HepG2 (cell line): ENCODE measurements at regions not wholly inside any gene's neighbourhood (a gene's known extent, or its start where the extent isn't known, plus 50 kb on each side); places are given as distances from the start of the nearest gene placed in this dataset.

Experiments used
- ATAC-seq: fragments of 200-7000 bp; cut with Tn5 transposase; 3 replicates; pipeline ENCODE4 v1.9.1; 2020; ENCODE audit warnings: mild to moderate bottlenecking, moderate library complexity
- BruUV-seq: library from RNA; stranded (reverse); fragments of 400-500 nt; replicated peaks from 2 replicates; lab custom pipeline; 2021; lab: Mats Ljungman, UMichigan
- CTCF ChIA-PET: fragments of 300-600 bp; formaldehyde crosslinking; extraction: SDS; loops from one replicate; lab custom pipeline; 2021; ENCODE audit warnings: low total read pairs, inconsistent platforms, low intra/inter-chr PET ratio; lab: Yijun Ruan, JAX
- POLR2A ChIA-PET: fragments of 350-600 bp; sonication (Branson Sonifier 250); formaldehyde crosslinking; loops from one replicate; lab custom pipeline; 2020; ENCODE audit warnings: antibody characterized with exemption, inconsistent platforms; lab: Yijun Ruan, JAX
- DNase-seq: peaks from one replicate; pipeline ENCODE4 v3.0.0-alpha.2; 2015; ENCODE audit warnings: low spot score
- FAIRE-seq: peaks from 3 replicates; lab custom pipeline; 2011; peaks lifted over from hg19 to GRCh38; lab: Jason Lieb, UNC
- H2AFZ ChIP-seq: one replicate; pipeline ENCODE4 v1.6.1; 2011; ENCODE audit warnings: low read length, inconsistent platforms
- H3K27ac ChIP-seq: fragments of 300-600 bp; 3 replicates; pipeline ENCODE4 v1.8.0; 2011; ENCODE audit warnings: mixed run types, mild to moderate bottlenecking, mixed read lengths, low read length, inconsistent platforms; ENCODE audit not compliant: insufficient read depth; ENCODE audit errors: extremely low read length
- H3K27me3 ChIP-seq, 2 experiments: fragments of 200-600 bp in 1 of 2; 2 replicates in 1 of 2; 3 replicates in 1 of 2; pipeline versions ENCODE4 v1.6.0 to v1.8.0; 2011; ENCODE audit warnings: low read length in 2 of 2, mild to moderate bottlenecking in 2 of 2, moderate library complexity in 2 of 2, inconsistent platforms in 1 of 2; ENCODE audit not compliant: insufficient read depth in 2 of 2, control insufficient read depth in 1 of 2
- H3K36me3 ChIP-seq, 2 experiments: fragments of 200-600 bp in 1 of 2; replicated peaks in 1 of 2; 2 replicates in 1 of 2; 3 replicates in 1 of 2; pipeline versions ENCODE4 v1.5.1 to v1.8.0; 2011; ENCODE audit warnings: low read length in 2 of 2, inconsistent platforms in 1 of 2; ENCODE audit not compliant: insufficient read depth in 2 of 2, control insufficient read depth in 1 of 2
- H3K4me1 ChIP-seq: 2 replicates; pipeline ENCODE4 v1.5.1; 2012; ENCODE audit warnings: low read length, inconsistent platforms; ENCODE audit not compliant: insufficient read depth
- H3K4me2 ChIP-seq: 2 replicates; pipeline ENCODE4 v1.6.0; 2011; ENCODE audit warnings: low read depth, low read length, inconsistent platforms
- H3K4me3 ChIP-seq, 3 experiments: fragments of 200-600 bp in 1 of 3; sonication (generic), shearing (Covaris generic) in 1 of 3; replicated peaks in 1 of 3; 2 replicates each; pipeline ENCODE4 v1.5.1; 2011 to 2016; ENCODE audit warnings: low read length in 3 of 3, inconsistent platforms in 2 of 3, low read depth in 2 of 3, mild to moderate bottlenecking in 2 of 3, control low read depth in 1 of 3, mixed read lengths in 1 of 3; ENCODE audit not compliant: insufficient read depth in 1 of 3
- H3K79me2 ChIP-seq: one replicate; pipeline ENCODE4 v1.6.1; 2011; ENCODE audit warnings: low read length, inconsistent platforms; ENCODE audit not compliant: insufficient read depth
- H3K9ac ChIP-seq: 2 replicates; pipeline ENCODE4 v1.6.0; 2011; ENCODE audit warnings: mild to moderate bottlenecking, low read depth, low read length, inconsistent platforms; ENCODE audit not compliant: insufficient read depth
- H3K9me3 ChIP-seq: 2 replicates; pipeline ENCODE4 v1.5.1; 2012; ENCODE audit warnings: mild to moderate bottlenecking, low read length
- H4K20me1 ChIP-seq: 2 replicates; pipeline ENCODE4 v1.6.0; 2011; ENCODE audit warnings: inconsistent platforms, mild to moderate bottlenecking, low read length, moderate library complexity; ENCODE audit not compliant: insufficient read depth
- KDM2A ChIP-seq: sonication (generic); formaldehyde crosslinking; IDR thresholded peaks from 2 replicates; pipeline ENCODE4 v1.4.0; 2020; ENCODE audit warnings: low read depth, missing genetic modification reagents, borderline replicate concordance
- MED1 ChIP-seq: sonication (generic); formaldehyde crosslinking; IDR thresholded peaks from 2 replicates; pipeline ENCODE4 v1.4.0; 2020; ENCODE audit warnings: missing genetic modification reagents
- SAP130 ChIP-seq: IDR thresholded peaks from 2 replicates; pipeline ENCODE4 v1.6.1; 2016; ENCODE audit warnings: low read depth
- SMC3 ChIP-seq: IDR thresholded peaks from 2 replicates; pipeline ENCODE4 v1.6.1; 2011; ENCODE audit warnings: low read length, improper control_type of control experiment
- STAG1 ChIP-seq: sonication (generic); formaldehyde crosslinking; IDR thresholded peaks from 2 replicates; pipeline ENCODE4 v1.4.0; 2020; ENCODE audit warnings: missing genetic modification reagents
- XRCC5 ChIP-seq: fragments of 200-400 bp; formaldehyde crosslinking; optimal IDR thresholded peaks from 2 replicates; pipeline ENCODE3; 2017; ENCODE audit warnings: mild to moderate bottlenecking, low read length
- ZFP41 ChIP-seq: sonication (generic); formaldehyde crosslinking; IDR thresholded peaks from 2 replicates; pipeline ENCODE4 v1.4.0; 2020; ENCODE audit warnings: mild to moderate bottlenecking, missing genetic modification reagents, borderline replicate concordance
- ZNF136 ChIP-seq: sonication (generic); formaldehyde crosslinking; IDR thresholded peaks from 2 replicates; pipeline ENCODE4 v1.8.1; 2022; ENCODE audit warnings: low read depth, mild to moderate bottlenecking, moderate library complexity, missing genetic modification reagents
- ZNF546 ChIP-seq: sonication (generic); formaldehyde crosslinking; conservative IDR thresholded peaks from 2 replicates; pipeline ENCODE4 v1.8.1; 2023; ENCODE audit warnings: mild to moderate bottlenecking, missing genetic modification reagents
- WGBS: methylation state at CpG from one replicate; pipeline ENCODE4 v1.1.6; 2017; ENCODE audit warnings: low lambda C conversion rate; 5-methylcytosine and 5-hydroxymethylcytosine counted together
- in situ Hi-C: cut with HindIII; loops from 2 replicates; pipeline ENCODE4 v1.10.0; 2017; ENCODE audit warnings: low pct_unique_long_range_greater_than_20kb; ENCODE audit not compliant: extremely low pct_ligation_motif_present
- intact Hi-C: fragments of 100-400 bp; cut with micrococcal nuclease; formaldehyde crosslinking; loops from one replicate; pipeline ENCODE4 v1.10.0; 2022; ENCODE audit not compliant: unreplicated experiment
- TF ChIP-seq, protein P1 (sequence below): sonication (generic); formaldehyde crosslinking; IDR thresholded peaks from 2 replicates; pipeline ENCODE4 v1.4.0; 2020; ENCODE audit warnings: missing genetic modification reagents
- TF ChIP-seq, protein P2 (sequence below): sonication (generic); formaldehyde crosslinking; IDR thresholded peaks from 2 replicates; pipeline ENCODE4 v1.5.0; 2020; ENCODE audit warnings: mild to moderate bottlenecking, missing genetic modification reagents, moderate library complexity
- TF ChIP-seq, protein P3 (sequence below): IDR thresholded peaks from 2 replicates; pipeline ENCODE4 v1.6.1; 2016; ENCODE audit warnings: low read depth, borderline replicate concordance

DNA sequence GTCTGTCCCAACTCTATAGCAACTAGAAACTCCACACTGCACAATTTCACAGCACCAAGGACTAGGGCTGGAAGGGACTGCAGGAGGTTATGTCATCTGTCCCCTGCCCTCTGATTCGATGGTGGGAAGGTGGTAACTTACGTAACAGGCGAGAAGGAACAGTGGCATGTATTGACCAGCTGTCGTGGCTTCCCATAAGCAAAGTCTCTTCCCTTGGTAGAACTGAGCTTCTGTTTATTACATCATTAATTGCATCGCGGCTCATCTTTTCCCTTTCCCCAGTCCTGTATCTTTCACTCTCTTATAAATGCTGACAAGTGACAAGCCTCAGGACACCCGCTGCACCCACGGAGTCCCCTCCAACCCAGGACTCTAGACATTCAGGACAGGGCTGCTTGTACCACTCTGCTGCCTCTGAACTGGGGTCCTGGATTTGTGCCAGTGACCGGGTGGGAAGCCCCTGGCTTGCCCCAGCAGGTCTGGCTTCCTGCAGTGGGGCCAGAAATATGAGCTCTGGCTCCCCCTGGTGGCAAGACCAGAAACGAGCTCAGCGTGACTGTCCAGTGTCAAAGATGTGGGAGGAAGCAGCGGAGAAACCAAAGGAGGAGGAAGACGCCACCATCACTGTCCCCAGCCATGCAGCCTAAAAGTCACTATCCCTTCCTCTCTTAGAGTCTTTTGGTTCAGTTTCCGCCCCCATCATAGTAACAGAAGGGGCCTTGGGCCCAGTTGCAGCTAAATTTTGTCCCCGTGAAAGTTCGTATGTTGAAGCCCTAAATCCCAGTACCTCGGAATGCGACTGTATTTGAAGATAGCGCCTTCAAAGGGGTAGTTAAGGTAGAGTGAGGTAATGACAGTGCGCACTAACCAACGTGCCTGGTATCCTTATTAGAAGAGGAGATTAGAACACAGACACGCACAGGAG is 84.5 kb downstream of the ISX start (continued):
- peak; percentile 80 for TF ChIP-seq STAG1

DNA sequence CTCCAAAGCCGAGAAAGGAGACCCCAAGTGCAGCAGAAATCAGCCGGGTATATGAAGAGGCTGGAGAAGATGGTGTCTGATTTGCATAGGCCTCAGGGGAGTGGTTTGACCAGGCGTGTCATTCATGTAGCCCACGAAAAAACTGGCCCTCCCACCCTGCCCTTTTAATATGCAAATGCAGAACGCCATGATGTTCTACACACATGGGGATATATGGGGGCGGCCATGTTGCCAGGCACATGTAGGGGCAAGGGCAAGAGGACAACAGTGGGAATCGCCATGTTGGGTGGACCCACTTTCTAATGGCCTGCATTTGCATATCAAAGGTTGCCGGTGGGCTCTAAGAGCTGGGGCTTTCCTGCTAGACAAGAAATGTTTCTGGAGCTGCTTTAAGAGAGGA is 86.4 kb downstream of the ISX start:
- no peak for FAIRE-seq
- intact Hi-C loops, result no loop called here

DNA sequence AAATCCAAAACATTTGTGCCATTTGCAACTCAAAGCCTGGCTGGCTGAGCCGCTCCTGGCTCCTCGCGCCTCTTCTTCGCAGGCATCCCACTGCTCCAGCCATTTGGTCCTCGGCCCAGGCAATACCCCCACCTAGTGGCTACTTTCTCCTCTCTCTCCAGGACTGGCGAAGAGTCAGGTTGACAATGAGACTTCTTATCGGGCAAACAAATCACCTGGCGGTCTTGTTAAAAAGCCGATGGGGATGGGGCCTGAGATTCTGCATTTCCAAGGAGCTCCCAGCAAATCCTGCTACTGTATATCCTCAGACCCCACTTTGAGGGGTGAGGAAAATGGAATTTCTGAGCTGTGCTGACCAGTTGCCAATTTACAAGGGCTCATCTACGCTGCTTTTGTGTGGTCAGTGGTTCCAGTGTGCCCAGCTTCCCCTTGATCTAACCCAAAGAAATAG is 89.0 kb downstream of the ISX start:
- ChIA-PET POLR2A (no interaction called here), CTCF (interaction anchor here (2.9 kb wide), 1 partner anchor 740 kb away, joined by 9 read pairs; no protein-coding TSS in a partner anchor)
- H3K79me2 ChIP-seq, result no peaks in the 10 kb centered on the region
- no peaks in the 10 kb centered on the region for H4K20me1 ChIP-seq
- H3K9ac ChIP-seq, result no peak overlapping the region
- intact Hi-C loops (loop anchor here (1.0 kb wide), 2 partner anchors 76 to 741 kb away; no protein-coding TSS in a partner anchor), in situ Hi-C loops (loop anchor here (10.0 kb wide), 1 partner anchor 740 kb away; no protein-coding TSS in a partner anchor)
- peaks cover 0 to 4% of the 10 kb centered on the region in 2 experiments; a peak in 1 of 5 replicates for H3K27me3 ChIP-seq
- no peak overlapping the region for H2AFZ ChIP-seq
- BruUV-seq, result no TSS peak
- no peaks in the 10 kb centered on the region for H3K4me1 ChIP-seq
- DNase-seq (peak; percentile 56), ATAC-seq (peak; percentile 86), FAIRE-seq (peak; percentile 84)
- no peak overlapping the region for H3K27ac ChIP-seq
- 17% methylated on average over 10 of the region's 10 CpGs for WGBS
- 0 out of 2 replicates have a peak overlapping the region, but pooled peaks have one; percentile 19 for H3K4me2 ChIP-seq
- H3K4me3 ChIP-seq, result no peak overlapping the region
- no peaks in the 10 kb centered on the region for H3K9me3 ChIP-seq
- H3K36me3 ChIP-seq, result no peaks in the 10 kb centered on the region
- TF ChIP-seq, protein P1, sequence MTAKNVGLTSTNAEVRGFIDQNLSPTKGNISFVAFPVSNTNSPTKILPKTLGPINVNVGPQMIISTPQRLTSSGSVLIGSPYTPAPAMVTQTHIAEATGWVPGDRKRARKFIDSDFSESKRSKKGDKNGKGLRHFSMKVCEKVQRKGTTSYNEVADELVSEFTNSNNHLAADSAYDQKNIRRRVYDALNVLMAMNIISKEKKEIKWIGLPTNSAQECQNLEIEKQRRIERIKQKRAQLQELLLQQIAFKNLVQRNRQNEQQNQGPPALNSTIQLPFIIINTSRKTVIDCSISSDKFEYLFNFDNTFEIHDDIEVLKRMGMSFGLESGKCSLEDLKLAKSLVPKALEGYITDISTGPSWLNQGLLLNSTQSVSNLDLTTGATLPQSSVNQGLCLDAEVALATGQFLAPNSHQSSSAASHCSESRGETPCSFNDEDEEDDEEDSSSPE (CRISPR knock-in tag), result 0 out of 2 replicates have a peak, but pooled peaks have one; percentile 18
- TF ChIP-seq STAG1 (peak; percentile 71), ZNF546 (no peak), ZNF136 (CRISPR knock-in tag) (no peak), MED1 (CRISPR knock-in tag) (no peak), XRCC5 (peak; percentile 80), SMC3 (peak; percentile 24; the same call in 1 of the 2 replicates), SAP130 (0 out of 2 replicates have a peak, but pooled peaks have one; percentile 15), KDM2A (CRISPR knock-in tag) (0 out of 2 replicates have a peak, but pooled peaks have one; percentile 23)
- TF ChIP-seq, protein P2, sequence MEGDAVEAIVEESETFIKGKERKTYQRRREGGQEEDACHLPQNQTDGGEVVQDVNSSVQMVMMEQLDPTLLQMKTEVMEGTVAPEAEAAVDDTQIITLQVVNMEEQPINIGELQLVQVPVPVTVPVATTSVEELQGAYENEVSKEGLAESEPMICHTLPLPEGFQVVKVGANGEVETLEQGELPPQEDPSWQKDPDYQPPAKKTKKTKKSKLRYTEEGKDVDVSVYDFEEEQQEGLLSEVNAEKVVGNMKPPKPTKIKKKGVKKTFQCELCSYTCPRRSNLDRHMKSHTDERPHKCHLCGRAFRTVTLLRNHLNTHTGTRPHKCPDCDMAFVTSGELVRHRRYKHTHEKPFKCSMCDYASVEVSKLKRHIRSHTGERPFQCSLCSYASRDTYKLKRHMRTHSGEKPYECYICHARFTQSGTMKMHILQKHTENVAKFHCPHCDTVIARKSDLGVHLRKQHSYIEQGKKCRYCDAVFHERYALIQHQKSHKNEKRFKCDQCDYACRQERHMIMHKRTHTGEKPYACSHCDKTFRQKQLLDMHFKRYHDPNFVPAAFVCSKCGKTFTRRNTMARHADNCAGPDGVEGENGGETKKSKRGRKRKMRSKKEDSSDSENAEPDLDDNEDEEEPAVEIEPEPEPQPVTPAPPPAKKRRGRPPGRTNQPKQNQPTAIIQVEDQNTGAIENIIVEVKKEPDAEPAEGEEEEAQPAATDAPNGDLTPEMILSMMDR (CRISPR knock-in tag), result peak; percentile 86
- TF ChIP-seq, protein P3, sequence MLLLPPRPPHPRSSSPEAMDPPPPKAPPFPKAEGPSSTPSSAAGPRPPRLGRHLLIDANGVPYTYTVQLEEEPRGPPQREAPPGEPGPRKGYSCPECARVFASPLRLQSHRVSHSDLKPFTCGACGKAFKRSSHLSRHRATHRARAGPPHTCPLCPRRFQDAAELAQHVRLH (CRISPR knock-in tag), result 0 out of 2 replicates have a peak, but pooled peaks have one; percentile 29

More for the DNA sequence above, 86.4 kb downstream of the ISX start:
- Histone ChIP-seq H3K27me3 (peaks cover 0 to 4% of the 10 kb centered on the region in 2 experiments; a peak in 2 of 5 replicates), H3K79me2 (no peaks in the 10 kb centered on the region), H3K9ac (no peak overlapping the region), H3K9me3 (no peaks in the 10 kb centered on the region), H2AFZ (no peak overlapping the region), H3K4me2 (no peak overlapping the region), H3K36me3 (no peaks in the 10 kb centered on the region), H3K4me1 (no peaks in the 10 kb centered on the region), H3K4me3 (no peak overlapping the region), H4K20me1 (no peaks in the 10 kb centered on the region), H3K27ac (no peak overlapping the region)
- ChIA-PET POLR2A (no interaction called here), CTCF (no interaction called here)
- no peak for TF ChIP-seq ZFP41 (CRISPR knock-in tag)
- WGBS, result 32% methylated on average over 8 of the region's 8 CpGs
- no TSS peak for BruUV-seq
- ATAC-seq (no peak), DNase-seq (no peak)
- in situ Hi-C loops, result loop anchor here (10.0 kb wide), 1 partner anchor 738 kb away; no protein-coding TSS in a partner anchor
